Posterior vena cava (tissue), 2 donors: ENCODE measurements at regions not wholly inside any gene's neighbourhood (a gene's known extent, or its start where the extent isn't known, plus 50 kb on each side); places are given as distances from the start of the nearest gene placed in this dataset.

Experiments used
- DNase-seq: peaks from one replicate; pipeline ENCODE4 v3.0.0-alpha.2; 2020; ENCODE audit warnings: low spot score
- intact Hi-C, 2 donors: fragments of 100-400 bp; cut with DNase I; formaldehyde crosslinking; loops; one replicate each; pipeline versions ENCODE4 v1.14.1 to v1.14.2; 2022 to 2023
- donor health status: DM: yes; HTN: yes; CAD: no.
- donor health status: DM: yes; HTN: yes; CAD: no.

DNA sequence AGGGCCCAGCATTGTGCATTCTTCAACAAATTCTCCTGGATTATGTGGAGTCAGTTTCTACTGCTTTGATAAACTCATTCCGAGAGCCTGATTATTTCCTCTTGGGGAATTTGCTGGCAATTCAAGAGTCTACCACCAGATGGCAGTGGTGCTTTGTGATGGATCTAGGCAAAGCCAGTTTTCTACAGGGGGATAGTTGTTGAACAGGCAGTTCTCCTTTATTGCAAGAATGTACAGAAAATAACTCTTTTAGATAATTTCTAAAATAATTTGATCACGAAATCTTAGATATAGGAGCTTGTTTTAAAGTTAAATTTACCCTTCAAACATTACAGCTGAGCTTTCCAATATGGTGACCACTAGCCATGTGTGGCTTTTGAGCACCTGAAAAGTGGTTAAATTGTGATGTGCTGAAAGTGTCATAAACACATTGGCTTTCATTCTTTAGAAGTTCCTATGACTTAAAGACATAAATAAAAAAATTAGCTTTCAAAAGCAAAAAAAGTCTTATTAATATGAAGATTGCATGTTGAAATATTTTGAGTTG lies 66.7 kb upstream of the HAAO start:
- DNase-seq: no peak
- intact Hi-C loops: loop anchor here (5.0 to 10.0 kb wide), 2 partner anchors 68 to 86 kb away; no protein-coding TSS in a partner anchor

DNA sequence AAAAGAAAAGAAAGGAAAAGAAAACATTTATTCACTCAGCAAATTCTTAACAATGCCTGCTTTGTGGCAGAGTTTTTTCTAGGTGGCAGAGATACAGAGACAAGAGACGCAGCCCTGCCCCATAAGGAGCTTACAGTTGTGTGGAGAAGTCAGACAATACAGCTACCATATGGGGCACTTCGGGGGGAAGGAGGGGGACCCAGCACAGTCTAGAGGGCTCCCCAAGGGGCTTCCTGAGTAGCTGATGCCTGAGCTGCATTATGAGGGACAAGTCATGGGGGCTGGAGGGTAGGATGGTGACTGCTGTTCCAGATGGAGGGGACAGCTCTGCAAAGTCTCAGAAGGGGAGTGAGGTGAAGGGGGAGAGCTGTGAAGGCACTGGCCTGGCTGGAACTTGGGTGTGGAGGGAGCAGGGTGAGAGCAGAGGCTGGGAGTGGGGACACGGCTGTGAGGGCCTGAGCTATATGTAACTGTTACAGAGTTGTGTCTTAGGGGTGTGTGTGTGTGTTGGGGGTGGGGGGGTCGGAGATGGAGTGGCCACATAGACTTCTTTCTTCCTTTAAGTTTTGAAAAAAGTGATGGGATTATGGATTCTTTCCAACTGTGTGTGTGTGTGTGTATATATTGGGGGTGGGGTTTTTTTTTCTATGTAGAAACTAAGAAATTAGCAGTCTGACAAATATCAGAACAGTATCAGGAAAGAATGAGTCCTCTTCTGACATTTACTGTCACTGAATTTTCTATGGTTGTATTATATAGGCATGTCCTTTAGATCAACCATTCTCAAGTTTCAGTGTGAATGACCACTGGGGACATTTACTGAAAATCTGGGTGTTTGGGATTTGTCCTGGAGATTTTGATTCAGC lies 66.0 kb upstream of the HAAO start:
- no peak for DNase-seq
- intact Hi-C loops: loop anchor here (5.0 to 10.0 kb wide), 2 partner anchors 69 to 86 kb away; no protein-coding TSS in a partner anchor

DNA sequence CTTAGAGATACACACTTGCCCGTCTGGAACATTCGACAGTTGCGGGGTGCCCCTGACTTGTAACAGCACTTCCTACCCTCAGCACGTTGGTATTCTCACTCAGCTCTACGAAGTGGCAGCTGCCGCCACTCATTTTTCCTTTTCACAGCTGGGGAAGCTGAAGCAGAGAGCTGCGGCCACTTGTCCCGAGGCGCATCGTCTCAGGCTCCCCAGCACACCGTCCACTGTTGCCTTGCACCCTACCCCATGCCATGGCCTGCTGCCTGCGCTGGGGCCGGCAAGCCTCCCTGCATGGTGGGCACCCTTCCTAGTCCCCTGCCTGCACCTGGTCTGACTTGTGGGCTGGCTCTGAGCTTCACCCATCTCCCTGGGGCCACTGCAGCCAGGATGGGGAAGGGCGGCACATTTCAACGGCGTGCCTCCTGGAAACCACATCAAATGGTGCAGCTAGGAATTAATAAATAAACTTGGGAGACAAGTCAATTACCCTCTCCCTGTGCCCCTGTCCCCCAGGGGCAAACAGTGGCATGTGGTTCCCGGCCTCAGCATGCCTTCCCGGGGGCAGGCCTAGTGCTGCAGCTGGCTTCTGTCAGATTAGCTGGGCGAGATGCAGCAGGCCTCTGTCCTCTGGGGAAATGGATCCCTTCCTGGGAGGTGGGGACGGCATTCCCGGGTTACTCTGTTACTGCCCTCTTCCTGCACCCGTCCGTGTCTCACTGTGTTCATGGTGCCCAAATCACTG lies 64.7 kb upstream of the HAAO start:
- intact Hi-C loops: loop anchor here (5.0 to 10.0 kb wide), 2 partner anchors 70 to 88 kb away; no protein-coding TSS in a partner anchor
- no peak for DNase-seq

DNA sequence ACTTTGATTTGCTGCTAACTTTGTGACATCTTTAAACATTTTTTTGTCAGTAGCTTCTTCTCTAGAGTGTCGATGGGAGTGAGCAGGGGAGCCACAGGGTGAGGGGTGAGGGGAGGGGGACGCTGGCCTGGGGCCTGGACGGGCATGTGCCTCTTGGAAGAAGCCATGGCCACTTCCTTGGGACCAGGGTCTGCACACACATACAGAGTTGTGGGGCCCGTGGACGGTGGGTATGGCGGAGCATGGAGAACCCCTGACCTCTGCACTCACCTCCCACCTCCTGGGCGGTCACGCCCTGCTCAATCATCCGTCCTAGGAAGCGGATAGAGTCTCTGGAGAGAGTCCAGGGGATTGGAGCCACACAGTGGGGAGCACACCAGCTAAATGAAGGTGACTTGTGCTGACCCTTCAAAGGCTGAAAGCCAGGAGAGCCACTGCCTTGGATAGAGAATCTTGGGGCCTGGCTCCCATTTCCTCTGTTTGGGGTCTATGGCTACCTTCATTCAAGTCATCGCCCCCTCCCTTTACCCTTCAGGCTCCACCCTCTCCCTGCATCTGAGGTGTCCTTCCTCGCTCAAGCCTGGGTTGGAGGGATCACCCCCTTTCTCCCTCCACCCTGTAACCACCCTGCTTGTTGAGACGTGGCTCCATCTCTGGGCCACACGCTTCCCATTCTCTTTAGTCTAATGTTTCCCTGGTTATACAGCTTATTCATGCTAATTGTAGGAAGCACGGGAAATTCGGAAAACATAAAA lies 63.9 kb upstream of the HAAO start:
- intact Hi-C loops: loop anchor here (5.0 to 10.0 kb wide), 2 partner anchors 71 to 89 kb away; no protein-coding TSS in a partner anchor
- DNase-seq: no peak

DNA sequence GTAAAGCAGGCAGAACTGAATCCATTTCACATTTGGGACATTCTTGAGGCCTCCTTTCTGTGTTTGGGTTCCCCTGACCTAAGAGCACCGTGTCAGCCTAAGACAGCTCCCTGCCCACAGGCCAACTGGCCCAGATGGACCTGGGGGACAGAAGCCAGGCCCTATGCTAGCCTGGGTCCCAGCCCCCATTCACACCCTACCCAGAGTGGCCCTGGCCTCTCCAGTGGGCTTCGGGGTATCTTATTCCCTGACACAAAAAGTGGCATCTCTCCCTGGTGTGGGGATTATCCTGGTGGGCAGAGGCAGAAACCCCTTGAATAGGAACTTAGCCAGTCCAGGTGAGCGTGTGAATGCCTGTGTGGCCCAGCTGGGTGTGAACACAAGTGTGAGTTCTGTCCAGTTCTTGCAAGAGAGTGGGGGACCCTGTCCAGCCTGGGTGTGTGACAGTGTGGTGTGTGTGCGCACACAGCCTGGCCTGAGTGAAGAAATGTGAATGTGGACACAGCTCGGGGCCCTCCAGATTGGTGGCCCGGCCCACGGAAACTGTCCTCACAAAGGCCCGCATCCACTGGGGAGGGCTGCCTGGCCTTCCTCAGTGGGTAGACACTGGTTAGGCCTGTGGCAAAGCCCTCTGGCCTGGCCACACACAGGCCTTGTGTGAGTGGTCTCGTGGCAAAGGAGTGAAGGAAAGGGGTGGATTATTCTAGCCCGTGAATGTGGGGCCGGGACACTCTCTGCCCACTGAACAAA lies 63.0 kb upstream of the HAAO start:
- intact Hi-C loops: loop anchor here (5.0 to 10.0 kb wide), 2 partner anchors 72 to 89 kb away; no protein-coding TSS in a partner anchor
- DNase-seq: no peak

DNA sequence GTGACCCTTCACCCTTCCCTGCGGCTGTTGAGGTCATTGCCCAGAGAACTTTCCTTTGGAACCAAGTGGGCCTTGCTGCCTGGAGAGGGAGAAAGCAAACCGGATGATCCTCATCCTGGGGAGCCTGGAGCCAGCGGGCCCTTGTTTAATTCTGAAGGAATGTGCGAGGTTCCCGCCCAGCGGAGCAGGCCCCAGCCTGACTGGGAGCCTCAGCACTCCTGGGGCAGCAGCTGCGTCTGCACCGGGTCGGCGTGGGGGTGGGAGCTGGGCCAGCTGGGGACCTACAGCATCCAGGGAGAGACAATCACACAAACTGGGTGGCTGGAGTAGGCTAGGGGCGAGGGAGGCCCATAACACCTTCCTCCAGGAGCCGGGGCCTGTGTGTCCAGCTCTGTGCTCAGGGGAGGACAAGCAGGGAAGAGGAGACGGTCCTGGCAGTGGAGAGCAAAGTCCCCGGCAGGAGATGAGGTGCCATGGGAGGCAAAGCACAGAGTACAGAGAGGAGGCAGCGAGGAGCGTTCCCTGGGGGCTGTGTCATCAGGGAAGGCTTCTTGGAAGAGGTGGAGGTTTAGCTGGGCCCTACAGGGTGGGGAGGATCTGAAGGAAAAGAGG lies 61.9 kb upstream of the HAAO start:
- peak; percentile 87 for DNase-seq
- intact Hi-C loops: loop anchor here in 1 of 2 donors (5.0 to 10.0 kb wide), 2 partner anchors 90 to 1292 kb away; no protein-coding TSS in a partner anchor

DNA sequence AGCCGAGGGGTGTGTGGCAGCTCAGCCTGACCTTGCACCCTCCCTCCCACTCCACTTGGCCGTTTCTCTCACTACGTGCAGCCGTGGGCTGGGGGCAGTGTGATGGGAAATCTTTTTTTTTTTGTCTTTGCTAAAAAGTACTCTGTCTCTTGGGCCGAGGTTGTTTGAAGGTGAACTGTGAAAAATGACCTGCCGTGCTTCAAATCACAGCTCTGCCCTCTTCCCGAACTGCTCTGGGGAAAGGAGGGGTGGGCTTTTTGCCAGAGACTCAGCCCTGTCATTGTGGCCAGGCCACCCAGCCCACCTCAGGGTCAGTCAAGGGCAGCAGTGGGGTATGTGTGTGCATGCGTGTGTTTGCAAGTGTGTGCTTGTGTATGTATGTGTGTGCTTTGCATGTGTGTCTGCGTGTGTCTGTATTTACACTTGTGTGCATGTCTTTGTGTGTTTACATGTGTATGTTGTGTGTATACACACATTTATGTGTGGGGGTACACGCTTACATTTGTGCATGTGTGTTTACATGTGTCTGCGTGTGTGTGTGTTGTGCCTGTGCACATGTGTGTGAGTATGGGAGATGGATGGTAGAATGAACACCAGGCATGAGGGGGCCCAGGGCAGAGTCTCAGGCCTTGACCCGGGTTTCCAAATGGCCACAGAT lies 61.3 kb upstream of the HAAO start:
- DNase-seq: no peak
- intact Hi-C loops: loop anchor here in 1 of 2 donors (5.0 to 10.0 kb wide), 2 partner anchors 91 to 1291 kb away; no protein-coding TSS in a partner anchor

DNA sequence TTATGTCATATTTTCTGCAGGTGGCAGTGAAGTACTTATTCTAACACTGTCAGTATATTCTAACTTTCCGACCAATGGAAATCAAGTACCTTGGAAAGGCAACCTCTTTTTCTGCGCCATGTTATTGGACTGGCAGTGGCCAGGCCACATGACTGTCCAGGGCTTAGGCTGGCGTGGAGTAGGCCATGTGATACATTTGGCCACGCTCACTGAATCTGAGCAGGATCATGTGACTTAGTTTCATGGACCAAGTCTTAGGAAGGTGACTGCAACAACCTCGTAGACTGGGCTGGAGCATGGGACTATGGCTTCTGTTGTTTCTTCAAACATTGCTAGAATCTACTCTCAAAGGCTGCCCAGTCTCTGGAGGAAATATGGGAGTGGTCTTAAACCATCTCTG lies 60.4 kb upstream of the HAAO start:
- no peak for DNase-seq
- intact Hi-C loops: loop anchor here in 1 of 2 donors (5.0 to 10.0 kb wide), 2 partner anchors 92 to 1290 kb away; no protein-coding TSS in a partner anchor

DNA sequence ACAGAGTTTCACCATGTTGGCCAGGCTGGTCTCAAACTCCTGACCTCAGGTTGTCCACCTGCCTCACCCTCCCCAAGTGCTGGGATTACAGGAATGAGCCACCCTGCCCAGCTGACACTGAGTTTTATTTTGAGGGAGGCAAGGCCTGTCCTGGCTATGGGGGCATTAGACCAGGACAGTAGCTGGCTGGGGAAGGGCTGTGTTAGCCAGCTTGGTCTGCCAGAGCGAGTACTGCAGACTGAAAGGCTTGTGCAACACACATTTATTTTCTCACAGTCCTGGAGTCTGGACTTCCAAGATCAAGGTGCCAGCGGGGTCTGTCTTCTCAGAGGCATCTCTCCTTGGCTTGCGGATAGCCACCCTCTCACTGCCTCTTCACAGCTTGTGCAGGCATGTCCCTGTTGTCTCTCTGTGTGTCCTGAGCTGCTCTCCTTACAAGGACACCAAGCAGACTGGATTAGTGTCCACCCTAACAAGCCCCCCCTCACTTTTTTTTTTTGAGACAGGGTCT lies 59.4 kb upstream of the HAAO start:
- no peak for DNase-seq
- intact Hi-C loops: loop anchor here in 1 of 2 donors (5.0 to 10.0 kb wide), 2 partner anchors 93 to 1289 kb away; no protein-coding TSS in a partner anchor

DNA sequence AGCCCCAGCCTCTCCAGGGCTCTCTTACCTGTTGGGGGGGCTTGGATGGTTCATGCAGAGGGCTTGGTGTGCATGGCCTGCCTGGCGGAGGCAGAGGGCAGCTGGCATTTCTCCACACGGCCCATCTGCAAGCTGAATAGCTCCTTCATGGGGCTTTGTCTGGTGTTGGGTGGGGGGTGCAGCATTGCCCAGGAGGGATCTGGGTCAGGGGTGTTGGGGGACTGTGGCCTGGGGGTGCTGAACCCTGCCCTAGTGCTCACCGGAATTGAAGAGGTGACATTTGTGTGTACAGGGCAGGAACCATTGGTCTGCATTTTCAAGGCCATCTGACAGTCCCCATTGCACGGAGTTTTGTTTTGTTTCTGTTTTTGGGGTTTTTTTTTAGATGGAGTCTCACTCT lies 58.8 kb upstream of the HAAO start:
- intact Hi-C loops: loop anchor here in 1 of 2 donors (5.0 to 10.0 kb wide), 2 partner anchors 94 to 1289 kb away; no protein-coding TSS in a partner anchor

DNA sequence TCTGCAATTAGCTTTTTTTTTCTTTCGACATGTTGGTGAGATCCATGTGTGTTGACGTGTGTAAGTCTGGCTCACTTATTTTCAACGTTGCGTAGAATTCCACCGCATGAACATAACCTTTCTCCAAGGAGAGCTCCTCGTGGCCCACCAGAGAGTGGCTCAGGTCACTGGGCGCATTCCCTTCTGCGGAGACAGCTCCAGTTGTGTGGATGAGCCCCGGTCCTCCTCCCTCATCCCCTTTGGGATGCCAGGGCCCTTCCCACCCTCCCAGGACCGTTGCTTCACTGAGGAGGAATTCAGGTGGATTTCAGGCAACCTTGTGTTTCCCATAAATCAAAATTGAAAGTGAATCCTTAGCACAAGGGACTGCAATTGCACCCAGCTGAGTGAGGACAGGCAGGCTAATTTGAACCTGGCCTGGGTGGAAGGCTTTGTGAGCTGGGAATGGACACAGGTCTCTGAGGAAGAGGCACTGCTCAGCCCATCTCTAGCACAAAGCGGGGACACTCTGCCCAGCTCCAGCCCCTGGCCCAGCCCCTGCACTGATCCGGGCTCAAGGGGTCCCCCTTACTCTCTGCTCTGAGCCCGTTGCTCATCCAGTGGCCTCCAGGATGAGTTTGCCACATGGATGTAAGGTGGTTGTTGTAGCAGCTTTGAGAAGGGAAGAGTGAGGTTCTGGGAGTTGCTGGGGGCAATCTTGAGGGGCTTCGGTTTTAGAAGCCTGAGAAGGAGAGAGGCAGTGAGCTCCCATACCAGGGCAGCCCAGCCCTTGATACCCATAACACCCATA lies 57.8 kb upstream of the HAAO start:
- DNase-seq: no peak
- intact Hi-C loops: loop anchor here in 1 of 2 donors (5.0 to 10.0 kb wide), 2 partner anchors 95 to 1288 kb away; no protein-coding TSS in a partner anchor

More for the DNA sequence above, 58.8 kb upstream of the HAAO start:
- DNase-seq: no peak

DNA sequence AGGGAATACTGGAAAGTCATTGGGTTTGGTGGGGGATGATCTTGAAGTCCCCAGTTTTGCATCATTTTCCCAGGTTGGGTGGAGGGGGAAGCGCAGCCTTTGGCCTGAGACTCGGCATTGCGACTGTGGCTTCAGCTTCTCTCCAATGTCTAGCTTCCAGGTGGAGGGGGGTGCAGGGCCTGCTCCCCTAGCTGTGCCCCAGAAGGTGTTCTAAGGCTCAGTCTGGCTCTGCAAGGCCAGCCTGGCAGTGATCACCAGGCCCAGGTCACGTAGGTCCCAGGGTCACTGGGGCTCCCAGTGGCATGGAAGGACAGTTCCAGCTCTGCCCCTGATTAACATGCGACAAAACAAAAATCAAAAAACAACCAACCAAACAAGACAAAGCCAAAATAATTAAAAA lies 56.9 kb upstream of the HAAO start:
- DNase-seq: no peak
- intact Hi-C loops: no loop called here

DNA sequence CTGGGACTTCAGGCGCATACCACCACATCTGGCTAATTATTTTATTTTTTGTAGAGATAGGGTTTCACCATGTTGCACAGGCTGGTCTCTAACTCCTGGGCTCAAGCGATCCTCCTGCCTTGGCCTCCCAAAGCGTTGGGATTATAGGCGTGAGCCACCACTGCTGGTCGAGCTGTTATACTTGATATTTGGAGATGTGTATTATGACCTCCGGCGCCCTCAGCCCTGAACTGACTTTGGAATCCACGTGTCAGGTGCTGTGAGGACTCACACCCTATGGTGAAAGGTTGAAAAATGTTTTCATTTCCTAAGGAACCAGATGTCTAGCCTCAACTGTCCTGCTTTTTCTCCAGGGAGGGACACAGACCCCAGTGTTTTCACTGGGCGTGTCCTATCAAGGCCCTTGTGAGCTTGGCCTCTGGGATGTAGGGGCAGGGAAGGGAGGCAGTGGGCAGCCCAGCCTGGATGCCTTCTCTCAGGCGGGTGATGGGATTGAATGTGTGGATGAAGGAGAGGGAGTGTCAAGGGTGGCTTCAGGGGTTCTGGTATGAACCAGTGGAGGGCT lies 56.4 kb upstream of the HAAO start:
- intact Hi-C loops: no loop called here
- no peak for DNase-seq

DNA sequence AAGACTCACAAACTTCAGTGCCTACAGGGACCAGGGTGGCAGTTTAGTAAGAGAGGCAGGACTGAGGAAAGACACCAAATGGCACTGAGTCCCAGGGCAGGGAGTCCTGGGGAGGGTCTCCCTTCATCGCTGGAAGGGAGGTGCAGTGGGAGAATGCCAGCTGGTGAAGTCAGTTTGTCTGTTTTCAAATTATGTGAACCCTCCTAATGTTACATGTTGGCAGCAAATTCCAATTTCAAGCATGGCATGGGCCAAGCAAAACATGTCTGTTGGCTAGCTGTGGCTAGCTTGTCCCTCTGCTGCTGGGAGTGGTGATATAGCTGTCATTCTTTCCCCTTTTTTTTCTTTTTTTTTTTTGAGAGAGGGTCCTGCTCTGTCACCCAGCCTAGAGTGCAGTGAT lies 55.9 kb upstream of the HAAO start:
- DNase-seq: no peak
- intact Hi-C loops: no loop called here

DNA sequence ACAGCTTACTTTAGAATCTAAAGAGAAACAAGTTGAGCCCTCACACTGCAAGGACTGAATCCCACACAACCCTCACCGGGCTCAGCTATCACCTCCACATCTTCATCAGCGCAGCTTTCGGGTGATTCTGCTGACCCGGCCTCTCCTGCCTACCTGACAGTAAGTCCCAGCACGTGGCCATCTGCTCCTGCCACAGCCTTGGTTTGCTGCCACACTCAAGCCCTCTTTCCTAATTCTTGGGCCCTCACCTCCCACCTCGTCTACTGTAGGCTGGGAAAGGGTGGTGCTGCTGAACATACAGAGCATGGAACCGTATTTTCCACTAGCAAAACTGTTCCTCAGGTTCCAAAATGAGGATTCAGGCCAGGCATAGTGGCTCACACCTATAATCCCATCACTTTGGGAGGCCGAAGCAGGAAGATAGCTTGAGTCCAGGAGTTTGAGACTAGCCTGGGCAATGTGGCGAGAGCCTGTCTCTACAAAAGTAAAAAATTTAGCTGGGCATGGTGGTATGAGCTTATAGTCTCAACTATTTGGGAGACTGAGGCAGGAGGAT lies 55.3 kb upstream of the HAAO start:
- intact Hi-C loops: no loop called here
- no peak for DNase-seq
